Right hindlimb (tissue), 1 donor: ENCODE measurements at regions not wholly inside any gene's neighbourhood (a gene's known extent, or its start where the extent isn't known, plus 50 kb on each side); places are given as distances from the start of the nearest gene placed in this dataset.

Experiments used
- DNase-seq: peaks from one replicate; pipeline ENCODE4 v3.0.0-alpha.2; 2018

DNA sequence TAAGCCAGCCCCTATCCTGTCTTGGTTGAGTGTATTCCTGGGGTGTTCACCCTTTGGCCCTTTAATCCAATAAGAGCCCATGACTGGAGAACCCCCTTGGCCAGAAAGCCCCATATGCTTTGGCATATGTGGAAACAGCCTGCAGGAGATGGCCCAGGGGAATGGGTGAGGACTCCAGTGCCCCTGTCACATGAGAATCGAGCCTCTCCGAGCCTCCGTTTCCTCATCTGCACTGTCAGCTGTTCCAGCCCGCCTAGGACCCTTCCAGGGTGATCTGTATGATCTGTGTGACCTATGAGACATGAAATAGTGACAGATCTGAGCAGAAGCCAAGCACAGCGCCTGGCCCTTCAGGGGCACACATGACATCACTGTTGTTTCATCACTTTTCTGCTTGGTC lies 300.7 kb downstream of the ZNF536 start:
- DNase-seq, result no peak

DNA sequence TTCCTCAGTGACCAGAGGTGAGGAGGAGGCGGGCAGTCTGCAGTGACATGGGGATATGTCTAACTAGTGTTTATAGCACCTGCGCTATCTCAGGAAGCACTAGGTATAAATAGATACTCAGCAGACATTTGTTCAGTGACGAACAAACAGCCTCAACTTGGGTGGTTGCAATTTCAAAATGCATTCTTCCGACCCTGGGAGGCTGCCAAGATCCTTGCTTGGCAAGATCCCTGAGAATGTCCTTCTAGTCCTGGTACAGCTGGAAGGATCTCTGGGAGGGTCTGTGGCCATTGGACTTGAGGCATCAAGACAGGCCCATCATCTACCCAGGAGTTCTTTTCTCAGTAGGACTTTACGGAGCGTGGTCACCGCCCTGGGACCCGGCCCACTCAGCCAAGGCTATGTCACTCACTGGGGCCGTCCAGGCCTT lies 299.5 kb downstream of the ZNF536 start:
- no peak for DNase-seq

DNA sequence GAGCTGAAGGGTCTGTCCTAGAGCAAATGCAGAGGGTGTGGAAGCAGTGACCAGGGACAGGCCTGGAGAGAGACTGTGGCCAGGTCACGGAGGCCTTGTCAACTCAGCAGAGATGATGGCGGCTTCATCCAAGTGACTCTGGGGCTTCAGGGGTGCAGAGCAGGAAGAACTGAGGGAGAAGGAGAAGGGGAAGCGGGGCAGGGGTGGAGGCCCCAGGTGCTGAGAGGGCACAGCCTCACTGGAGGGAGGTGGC lies 299.1 kb downstream of the ZNF536 start:
- no peak for DNase-seq

DNA sequence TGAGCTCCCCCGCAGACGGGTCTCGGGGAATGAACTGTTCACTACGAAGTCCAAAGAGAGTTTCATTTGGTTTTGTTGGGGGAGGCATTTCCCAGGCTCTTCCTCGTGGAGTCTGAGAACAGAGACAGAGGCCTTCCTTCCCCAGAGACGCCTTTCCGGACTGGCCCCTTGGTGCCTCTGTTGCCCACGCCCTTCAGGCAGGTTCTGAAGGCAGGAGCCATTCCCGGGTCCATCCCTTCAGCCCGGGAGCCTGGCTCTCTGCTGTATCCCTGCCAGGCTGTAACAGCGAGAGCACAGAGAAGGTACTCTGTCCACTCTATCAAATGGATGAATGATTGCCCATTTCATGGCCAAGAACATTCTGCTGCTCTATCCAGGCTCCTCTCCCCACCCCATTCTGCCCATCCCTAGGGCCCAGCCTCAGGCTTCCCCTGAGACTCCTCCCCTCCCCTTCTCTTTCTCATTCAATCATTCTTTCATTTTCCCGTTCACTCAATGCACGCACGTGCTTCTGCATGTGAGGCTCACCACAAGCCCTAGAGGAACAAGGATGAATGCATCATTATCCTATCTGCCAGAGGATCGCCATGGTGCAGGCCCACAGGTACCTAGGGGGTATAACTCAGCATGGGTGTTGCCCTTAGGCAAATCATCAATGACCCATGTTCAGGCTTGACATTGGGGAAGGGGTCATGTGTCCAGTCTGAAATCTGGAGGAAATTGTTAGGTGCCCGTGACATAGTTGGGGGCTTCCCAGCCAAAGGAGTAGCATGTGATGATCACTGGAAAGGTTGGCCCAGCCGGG lies 298.6 kb downstream of the ZNF536 start:
- no peak for DNase-seq

DNA sequence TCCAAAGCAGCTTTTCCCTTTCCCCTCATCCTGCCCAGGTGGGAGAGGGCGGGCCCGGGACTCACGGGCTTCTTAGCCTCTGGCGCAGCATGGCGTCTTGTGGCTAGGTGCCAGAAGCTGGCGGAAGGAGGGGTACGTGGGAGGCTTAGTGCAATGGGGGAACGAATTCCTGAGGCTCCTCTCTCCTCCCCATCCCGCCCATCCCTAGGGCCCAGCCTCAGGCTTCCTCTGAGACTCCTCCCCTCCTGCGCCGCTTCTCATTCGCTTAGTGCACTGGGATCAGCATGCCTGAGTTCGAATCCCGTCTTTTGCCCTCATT lies 297.8 kb downstream of the ZNF536 start:
- no peak for DNase-seq

DNA sequence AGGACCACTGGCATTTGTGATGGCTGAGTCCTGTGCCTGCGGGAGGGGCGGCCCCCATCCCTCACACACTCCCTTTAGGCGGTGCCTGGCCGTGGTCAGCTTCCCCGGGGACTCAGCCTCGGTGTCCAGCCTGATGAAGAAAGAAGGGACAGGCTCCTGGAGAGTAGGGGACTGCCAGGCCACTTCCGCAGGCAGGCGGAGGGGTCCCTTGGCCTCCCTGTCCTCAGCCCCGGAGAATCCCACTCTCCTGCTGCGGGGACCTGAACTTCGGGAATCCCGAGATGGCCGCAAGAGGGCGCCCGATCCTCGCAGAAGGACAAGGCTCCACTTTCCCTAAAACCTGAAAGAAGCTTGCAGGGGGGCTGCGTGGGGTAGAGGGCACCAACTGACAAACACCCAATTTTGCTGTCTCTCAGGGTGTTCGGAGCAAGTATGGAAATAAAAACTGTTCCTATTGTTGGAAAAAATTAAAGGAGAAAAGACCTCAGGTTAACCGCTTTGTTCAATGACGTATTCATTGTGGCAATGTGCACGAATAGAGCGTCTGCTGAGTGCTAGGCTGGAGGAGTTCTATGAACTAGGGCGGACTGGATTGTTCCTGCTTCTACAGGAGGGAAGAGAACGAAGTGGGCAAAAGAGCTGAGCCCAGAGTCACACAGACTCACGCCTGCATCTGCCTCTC lies 297.3 kb downstream of the ZNF536 start:
- peak; percentile 65 for DNase-seq

DNA sequence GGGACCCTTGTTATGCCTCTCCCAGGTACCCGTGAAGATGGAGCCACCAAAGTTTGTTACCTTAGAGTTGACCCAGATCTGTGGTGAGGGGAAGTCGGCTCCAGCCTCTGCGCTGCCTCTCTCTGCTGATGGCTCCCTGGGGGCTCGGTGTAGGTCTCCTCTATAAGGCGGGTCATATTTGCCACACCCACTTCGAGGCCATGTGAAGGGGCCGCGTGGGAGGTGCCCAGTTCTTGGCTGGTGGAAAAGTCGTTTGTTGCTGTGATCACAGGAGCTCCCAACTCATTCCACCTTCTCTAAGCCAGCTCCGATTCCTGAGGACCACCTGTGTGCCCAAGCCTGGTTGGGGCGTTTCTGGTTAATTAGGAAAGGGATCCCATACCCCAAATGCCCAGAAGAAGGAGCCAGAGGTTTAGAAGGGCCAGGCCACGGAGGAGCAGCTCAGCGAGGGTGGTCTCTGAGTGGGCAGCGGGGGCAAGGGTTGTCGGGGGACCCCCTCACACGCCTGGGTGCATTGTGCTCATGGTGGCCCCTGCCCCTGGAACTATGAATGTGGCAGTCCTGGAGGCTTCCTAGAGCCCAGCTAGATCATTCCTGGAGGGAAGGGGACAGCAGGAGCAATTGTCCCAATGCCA lies 296.5 kb downstream of the ZNF536 start:
- DNase-seq, result no peak

DNA sequence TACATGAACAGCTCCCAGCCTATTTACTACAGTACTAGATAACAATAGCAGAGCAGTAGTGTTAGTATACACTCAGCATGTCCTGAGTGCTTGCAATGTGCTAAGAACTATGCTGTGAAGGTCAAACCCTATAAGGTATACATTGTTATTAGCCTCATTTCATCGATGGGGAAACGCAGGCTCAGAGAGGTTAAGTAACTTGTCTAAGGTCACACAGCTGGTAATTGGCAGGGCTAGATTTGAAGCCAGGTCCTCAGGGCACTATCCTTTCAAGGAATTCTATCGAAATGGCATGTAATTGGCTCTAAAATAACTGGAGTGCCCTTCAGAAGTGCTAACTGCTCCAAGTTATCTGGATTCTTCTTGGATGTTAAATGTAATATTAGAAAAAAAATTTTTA lies 295.6 kb downstream of the ZNF536 start:
- no peak for DNase-seq

DNA sequence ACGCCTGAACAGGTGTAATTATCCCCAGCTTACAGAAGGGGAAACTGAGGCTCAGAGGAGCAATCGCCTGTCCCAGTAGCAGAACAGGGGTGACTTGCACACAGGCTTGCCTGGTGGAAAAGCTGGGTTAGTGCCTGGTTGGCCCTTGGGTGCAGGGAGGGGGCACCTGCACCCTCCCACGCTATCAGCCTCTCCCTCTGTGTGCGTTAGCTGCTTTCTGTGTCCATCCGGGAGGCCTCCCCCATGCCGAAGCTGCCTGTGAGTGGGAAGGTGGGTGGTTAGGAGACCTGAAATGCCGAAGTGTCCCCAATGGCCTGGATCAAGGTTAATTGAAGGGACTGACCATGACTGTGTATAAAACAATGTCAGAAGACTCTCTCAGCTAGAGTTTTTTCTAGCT lies 295.0 kb downstream of the ZNF536 start:
- DNase-seq, result no peak

DNA sequence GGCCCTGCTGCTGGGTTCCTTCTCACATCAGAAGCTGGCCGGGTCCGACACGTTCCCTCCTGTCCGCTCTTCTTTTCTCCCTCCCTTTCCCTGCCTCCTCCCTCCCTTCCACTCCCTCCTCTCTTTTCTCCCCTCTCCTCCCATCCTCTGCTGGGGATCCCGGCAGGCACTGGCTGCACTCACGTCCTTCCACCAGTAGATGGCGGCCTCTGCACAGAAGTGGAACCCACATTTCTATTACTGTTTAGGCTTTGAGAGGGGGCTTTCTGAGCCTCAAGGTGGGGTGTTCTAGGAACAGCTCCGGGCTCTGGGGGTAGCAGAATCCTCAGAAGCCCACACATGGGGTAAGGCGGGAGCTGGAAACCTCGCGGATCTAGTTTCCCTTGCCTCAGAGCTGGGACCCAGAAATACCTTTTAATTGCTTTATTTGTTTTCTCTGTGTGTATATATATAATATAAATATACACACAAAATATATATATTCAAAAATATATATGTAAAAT lies 294.2 kb downstream of the ZNF536 start:
- peak; percentile 64 for DNase-seq

DNA sequence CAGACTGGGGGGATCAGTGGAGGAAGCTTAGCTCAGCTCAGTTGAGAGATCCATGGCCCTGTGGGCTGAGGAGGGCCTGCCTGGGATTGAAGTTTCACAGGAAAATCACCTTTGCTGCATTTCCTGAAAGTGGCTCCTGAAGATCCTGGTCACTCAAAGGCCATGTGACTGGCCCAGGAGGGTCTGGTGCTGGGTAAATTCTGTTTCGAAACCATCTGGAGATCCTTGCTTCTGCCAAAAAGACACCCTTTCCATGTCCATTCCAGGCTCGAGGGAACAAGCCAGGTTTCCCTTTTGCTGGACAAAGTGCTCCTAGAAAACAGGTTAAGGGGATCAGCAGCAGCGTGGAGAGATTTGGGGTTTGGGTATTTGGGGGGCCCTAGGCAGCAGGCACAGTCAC lies 293.3 kb downstream of the ZNF536 start:
- DNase-seq, result no peak

DNA sequence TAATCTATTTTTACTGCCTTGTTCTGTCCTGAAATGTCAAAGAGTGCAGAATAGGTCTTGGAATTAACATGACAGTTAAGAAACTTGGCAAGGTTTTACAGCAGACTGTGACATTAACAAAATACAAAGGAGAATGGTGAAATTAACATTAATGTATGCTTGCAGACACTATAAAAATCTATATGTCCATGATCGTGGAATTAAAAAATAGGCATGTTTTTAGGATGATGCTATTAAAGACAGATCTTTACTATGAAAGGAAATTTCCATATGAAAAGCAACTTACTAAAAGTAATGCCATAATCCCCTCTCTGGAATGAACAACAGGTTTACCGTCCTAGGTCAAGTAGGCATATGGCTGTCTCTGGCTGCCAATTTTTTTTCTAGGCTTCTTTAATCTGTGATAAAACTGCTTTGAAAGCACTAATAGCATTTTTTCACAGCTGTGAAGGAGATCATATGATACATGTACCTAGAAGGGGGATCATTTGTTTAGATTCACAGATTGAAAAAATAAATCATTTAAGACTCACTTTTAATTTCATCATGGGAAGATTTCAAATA lies 291.5 kb downstream of the ZNF536 start:
- DNase-seq, result no peak

DNA sequence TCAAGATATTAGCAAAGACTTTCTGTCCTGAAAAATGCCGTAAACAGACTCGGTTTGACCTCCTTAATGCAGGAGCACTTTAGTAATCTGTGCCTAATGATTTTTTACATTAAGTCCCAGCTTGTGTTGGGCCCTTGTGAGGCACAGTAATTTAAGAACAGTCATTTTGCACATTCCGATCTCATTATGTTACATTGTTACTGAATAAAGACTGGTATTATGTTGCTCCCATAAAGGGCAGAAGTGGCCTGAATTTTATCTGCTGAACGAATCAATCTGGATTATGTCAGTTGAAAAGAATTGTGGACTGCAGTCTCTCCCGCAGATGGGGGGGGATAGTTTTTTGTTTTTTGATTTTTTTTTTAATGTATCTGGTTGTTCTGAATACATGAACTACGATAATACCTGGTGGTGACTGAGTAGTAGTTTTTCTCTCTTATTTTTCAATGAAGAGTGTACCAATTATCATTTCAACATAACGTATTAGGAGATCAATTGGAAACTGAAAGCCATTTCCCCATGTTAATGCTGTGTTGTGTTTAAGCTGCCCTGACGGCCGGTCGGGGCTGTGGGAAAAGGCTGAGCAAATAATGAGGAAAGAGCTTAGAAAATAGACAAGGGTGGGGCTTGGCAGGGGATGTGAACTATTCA lies 290.2 kb downstream of the ZNF536 start:
- DNase-seq, result peak; percentile 69

DNA sequence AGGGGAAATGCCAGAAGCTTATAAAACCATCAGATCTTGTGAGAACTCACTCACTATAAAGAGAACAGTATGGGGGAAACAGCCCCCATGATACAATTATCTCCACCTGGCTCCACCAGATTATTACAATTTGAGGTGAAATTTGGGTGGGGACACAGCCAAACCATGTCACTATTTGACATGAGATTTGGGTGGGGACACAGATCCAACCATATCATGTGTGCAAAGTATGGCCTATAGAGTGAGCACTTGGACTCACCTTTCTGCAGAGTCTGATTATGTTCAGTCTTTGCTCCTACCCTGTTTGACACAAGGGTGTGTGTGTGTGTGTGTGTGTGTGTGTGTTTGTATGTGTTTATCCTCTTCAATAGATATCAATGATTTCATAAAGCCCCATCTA lies 287.5 kb downstream of the ZNF536 start:
- no peak for DNase-seq

DNA sequence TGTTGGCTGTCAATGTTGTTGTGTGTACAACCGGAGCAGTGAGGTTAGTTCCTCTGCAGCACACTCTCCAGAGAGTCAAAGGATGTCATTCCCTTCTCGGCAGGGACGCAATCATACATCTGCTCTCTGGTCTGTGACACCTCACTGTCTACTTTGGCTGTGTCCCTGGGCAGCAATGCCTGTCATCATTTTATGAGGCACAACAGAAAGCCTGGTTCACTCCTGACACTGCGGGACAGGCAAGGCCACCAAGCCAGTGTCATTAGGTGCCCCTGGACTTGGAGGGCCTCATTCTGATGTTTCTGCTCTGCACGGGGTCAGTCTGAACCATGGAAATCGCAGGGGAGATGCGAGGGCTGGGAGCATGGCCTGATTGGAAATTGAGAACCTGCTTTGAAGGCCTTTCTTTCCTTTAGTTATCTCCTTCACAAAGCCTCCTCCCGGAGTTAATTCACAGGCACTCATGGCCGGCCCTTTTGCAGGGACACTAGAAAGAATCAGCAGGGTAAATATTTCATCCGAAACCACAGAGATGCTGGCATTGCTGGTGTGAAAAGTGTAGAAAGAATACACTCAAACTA lies 284.4 kb downstream of the ZNF536 start:
- DNase-seq, result no peak

DNA sequence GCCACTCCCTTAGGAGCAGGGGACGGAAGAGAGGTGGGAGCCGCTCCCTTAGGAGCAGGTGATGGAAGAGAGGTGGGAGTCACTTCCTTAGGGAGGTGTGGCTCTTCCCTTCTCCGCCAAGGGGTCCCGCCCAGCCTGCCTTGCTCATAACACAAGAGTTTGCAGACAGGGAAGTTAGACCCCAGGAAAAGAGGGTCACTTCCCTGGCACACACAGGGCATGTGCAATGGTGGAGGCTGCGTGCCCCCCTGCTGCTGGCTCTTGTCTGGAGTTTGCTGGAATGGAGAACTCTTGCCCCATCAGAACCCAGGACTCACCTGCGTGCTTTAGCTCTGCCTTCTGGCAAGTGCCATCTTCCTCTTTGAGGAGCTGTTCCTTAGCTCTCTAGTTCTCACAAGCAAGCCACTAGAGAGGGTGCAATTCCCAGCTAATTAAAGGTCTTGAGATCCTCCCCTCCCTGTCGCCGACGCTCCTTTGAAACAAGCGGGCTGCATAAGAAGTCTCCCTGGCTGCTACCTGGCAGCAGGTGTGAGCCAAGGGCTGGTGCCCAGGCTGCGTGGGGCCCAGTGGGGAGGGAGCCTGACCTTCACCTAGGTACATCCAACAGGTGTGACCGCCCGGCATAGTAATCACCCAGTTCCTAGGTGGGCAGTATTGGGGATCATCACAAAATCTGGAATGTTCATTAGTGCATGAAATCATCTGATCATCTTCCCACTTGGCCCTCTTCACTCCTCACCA lies 281.6 kb downstream of the ZNF536 start:
- DNase-seq, result no peak

DNA sequence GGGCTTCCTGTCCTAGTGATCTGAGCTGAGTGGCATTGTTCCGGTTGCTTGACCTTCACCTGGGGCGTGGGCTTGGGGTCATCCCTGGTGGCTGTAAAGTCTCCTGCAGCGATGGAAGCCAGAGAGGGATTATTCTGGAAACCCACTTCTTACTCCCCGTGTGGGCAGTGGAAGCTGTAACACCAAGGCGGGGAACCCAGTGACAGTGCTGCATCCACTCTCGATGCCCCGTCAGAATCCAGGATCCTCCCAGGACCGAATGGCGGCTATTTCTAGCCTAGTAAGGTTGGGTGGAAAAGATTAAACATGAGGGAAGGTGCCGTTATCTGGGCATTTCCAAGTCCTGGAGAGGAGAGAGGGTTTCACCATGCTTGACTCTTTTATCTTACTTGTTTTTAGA lies 280.6 kb downstream of the ZNF536 start:
- DNase-seq, result no peak

DNA sequence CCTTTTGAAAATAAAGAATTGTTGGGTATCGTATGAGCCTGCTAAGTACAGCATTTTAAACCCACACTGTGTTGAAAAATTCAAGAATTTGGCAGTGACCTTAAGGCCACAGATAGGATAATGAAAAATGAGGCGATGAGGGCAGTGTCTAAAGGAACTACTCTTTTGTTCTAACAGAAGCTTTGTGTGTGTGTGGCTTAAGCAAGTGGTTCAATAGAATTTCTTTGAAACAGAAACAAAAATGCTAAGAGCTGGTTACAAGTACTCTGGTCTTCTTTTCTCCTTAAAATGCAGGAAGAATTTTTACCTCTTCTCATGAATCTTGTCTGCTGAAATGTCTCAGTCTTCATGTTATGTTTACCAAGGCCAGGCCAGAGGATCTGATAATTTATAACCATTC lies 279.5 kb downstream of the ZNF536 start:
- DNase-seq, result no peak

DNA sequence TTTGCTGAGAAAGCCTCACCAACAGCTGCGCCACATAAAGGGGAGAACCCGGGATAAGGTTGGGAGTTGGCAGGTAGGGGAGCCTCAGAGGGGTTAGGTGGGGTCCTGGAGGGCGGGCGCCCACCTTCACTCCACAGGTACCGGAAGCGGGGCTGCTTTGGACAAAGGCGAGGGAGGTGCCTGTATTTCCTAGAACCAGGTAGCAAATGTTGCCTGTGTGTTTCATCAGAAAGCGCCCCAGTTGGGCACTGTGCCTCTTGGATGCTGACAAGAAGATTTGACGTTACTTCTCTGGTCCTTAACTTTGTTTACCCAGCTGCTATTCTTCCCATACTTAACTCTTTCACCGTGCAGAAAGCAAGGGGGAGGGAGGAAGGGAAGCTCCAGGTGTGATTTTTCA lies 278.9 kb downstream of the ZNF536 start:
- DNase-seq, result no peak

DNA sequence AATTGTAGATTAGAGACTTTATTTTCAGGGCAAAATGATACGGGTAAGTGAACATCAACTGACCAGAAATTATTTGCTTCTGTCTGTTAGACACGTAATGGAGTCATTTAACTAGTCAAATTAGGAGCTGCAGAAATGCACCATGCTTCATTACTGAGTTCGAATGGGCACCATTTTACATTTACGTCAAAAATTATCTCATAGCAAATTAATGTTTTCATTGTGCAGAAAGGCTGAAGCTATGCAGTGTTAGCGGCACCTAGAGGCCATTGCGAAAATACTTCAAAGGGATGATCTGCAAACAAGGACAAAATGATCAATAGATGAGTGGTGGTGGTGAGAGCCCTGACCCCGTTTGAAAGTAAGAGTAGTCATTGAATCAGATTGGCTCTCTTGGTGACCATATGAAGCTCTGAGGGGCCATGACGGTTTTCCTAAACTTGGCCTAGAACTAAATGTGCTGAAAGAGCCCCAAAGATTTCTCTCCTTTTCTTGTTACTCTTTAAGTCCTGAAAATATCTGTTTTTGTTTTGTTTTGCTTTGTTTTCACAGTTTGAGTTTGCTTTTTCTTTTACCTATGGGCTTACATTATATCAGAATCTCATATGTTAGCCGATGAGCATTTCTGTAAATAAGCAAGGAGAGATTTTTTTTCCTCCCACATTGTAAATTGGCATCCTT lies 277.9 kb downstream of the ZNF536 start:
- peak; percentile 70 for DNase-seq
